B cell (primary cell): ENCODE measurements at regions not wholly inside any gene's neighbourhood (a gene's known extent, or its start where the extent isn't known, plus 50 kb on each side); places are given as distances from the start of the nearest gene placed in this dataset.

Source experiments
- ATAC-seq: fragments of 200-7000 bp; cut with Tn5 transposase; one replicate; pipeline ENCODE4 v1.10.0; 2021; ENCODE audit warnings: low read depth, mild to moderate bottlenecking, moderate number of reproducible peaks, moderate library complexity
- CTCF ChIA-PET: fragments of 350-600 bp; sonication (Branson Sonifier 250); formaldehyde crosslinking; loops from one replicate; lab custom pipeline; 2021; ENCODE audit warnings: antibody characterized with exemption, inconsistent platforms; lab: Charles Lee
- POLR2A ChIA-PET: fragments of 350-600 bp; sonication (Branson Sonifier 250); formaldehyde crosslinking; loops from one replicate; lab custom pipeline; 2021; ENCODE audit warnings: antibody characterized with exemption; lab: Charles Lee
- DNase-seq: peaks from one replicate; pipeline ENCODE4 v3.0.0; 2013
- H2AFZ ChIP-seq: 2 replicates; pipeline ENCODE4 v1.6.1; 2012; ENCODE audit warnings: mild to moderate bottlenecking, low read depth, low read length; ENCODE audit not compliant: insufficient read depth, poor library complexity, severe bottlenecking
- H3K27ac ChIP-seq, 2 donors: 1 replicate in 1 of 2; 2 replicates in 1 of 2; pipeline ENCODE4 v1.5.1; 2012 to 2013; ENCODE audit warnings: low read length in 2 of 2, mild to moderate bottlenecking in 2 of 2, moderate library complexity in 1 of 2
- H3K27me3 ChIP-seq, 4 experiments: fragments of 200-600 bp in 1 of 4; sonication (generic) in 1 of 4; replicated peaks in 1 of 4; 1 replicate in 2 of 4; 2 replicates in 2 of 4; pipeline versions ENCODE4 v1.6.1 to v1.7.0; 2013 to 2016; ENCODE audit warnings: low read length in 3 of 4, mild to moderate bottlenecking in 2 of 4, mixed read lengths in 1 of 4, moderate library complexity in 1 of 4; ENCODE audit not compliant: insufficient read depth in 4 of 4, control insufficient read depth in 3 of 4; ENCODE audit errors: control extremely low read depth in 1 of 4
- H3K36me3 ChIP-seq, 2 experiments: replicated peaks in 1 of 2; 1 replicate in 1 of 2; 2 replicates in 1 of 2; pipeline versions ENCODE4 v1.6.1 to v1.7.1; 2013; ENCODE audit warnings: low read length in 1 of 2; ENCODE audit not compliant: insufficient read depth in 2 of 2, control insufficient read depth in 1 of 2; ENCODE audit errors: control extremely low read depth in 1 of 2, extremely low read depth in 1 of 2
- H3K4me1 ChIP-seq, 2 donors: fragments of 200-600 bp in 1 of 2; sonication (generic) in 1 of 2; 1 replicate in 1 of 2; 2 replicates in 1 of 2; pipeline versions ENCODE4 v1.5.1 to v1.6.1; 2013 to 2017; ENCODE audit warnings: low read length in 2 of 2; ENCODE audit not compliant: control insufficient read depth in 2 of 2, insufficient read depth in 2 of 2
- H3K4me2 ChIP-seq: replicated peaks from 2 replicates; pipeline ENCODE3; 2012; ENCODE audit warnings: mild to moderate bottlenecking, low read depth, low read length; ENCODE audit not compliant: poor library complexity, severe bottlenecking
- H3K4me3 ChIP-seq, 5 experiments: fragments of 200-600 bp in 1 of 5; sonication (generic) in 1 of 5; 1 replicate in 3 of 5; 2 replicates in 2 of 5; pipeline versions ENCODE4 v1.5.1 to v1.7.0; 2011 to 2016; ENCODE audit warnings: low read length in 4 of 5, mild to moderate bottlenecking in 4 of 5, low read depth in 2 of 5, control low read depth in 1 of 5, moderate library complexity in 1 of 5; ENCODE audit not compliant: insufficient read depth in 1 of 5; ENCODE audit errors: control extremely low read depth in 1 of 5, extremely low read depth in 1 of 5
- H3K79me2 ChIP-seq: fragments of 200-600 bp; sonication (generic); one replicate; pipeline ENCODE4 v1.6.0; 2016; ENCODE audit warnings: low read length; ENCODE audit not compliant: control insufficient read depth, insufficient read depth
- H3K9ac ChIP-seq: fragments of 200-600 bp; sonication (generic); 2 replicates; pipeline ENCODE4 v1.6.1; 2017; ENCODE audit warnings: mild to moderate bottlenecking, low read length, moderate library complexity
- H3K9me3 ChIP-seq, 3 donors: one replicate each; pipeline versions ENCODE4 v1.6.1 to v1.7.1; 2013; ENCODE audit warnings: low read length in 2 of 3; ENCODE audit not compliant: control insufficient read depth in 2 of 3, insufficient read depth in 1 of 3; ENCODE audit errors: control extremely low read depth in 1 of 3
- H4K20me1 ChIP-seq: 2 replicates; pipeline ENCODE4 v1.6.0; 2012; ENCODE audit warnings: mild to moderate bottlenecking, low read length; ENCODE audit not compliant: insufficient read depth, control insufficient read depth, poor library complexity, severe bottlenecking
- H3K27ac Mint-ChIP-seq: one replicate; pipeline ENCODE4 v1.8.0; 2021; ENCODE audit warnings: mixed read lengths
- H3K27me3 Mint-ChIP-seq: one replicate; pipeline ENCODE4 v1.8.0; 2021; ENCODE audit warnings: mixed read lengths
- H3K4me1 Mint-ChIP-seq: one replicate; pipeline ENCODE4 v1.8.0; 2021; ENCODE audit warnings: mixed read lengths
- H3K4me3 Mint-ChIP-seq: one replicate; pipeline ENCODE4 v1.8.0; 2021; ENCODE audit warnings: mixed read lengths
- H3K9me3 Mint-ChIP-seq: one replicate; pipeline ENCODE4 v1.8.0; 2022; ENCODE audit warnings: mixed read lengths; ENCODE audit not compliant: insufficient read depth
- EZH2 ChIP-seq: IDR thresholded peaks from 2 replicates; pipeline ENCODE4 v1.6.1; 2012; ENCODE audit warnings: borderline replicate concordance, low read depth, mild to moderate bottlenecking, moderate library complexity, low read length; ENCODE audit not compliant: insufficient read depth, poor library complexity, severe bottlenecking
- WGBS: methylation state at CpG from one replicate; pipeline ENCODE4 v1.1.5; 2013; ENCODE audit warnings: missing lambda C conversion rate; ENCODE audit not compliant: insufficient coverage; 5-methylcytosine and 5-hydroxymethylcytosine counted together
- intact Hi-C: fragments of 100-400 bp; cut with micrococcal nuclease; formaldehyde crosslinking; loops from one replicate; pipeline ENCODE4 v1.10.0; 2022
- TF ChIP-seq, protein P1 (sequence below): fragments of 200-600 bp; IDR thresholded peaks from one replicate; pipeline ENCODE4 v1.8.0; 2022; ENCODE audit warnings: antibody characterized with exemption, mild to moderate bottlenecking

DNA sequence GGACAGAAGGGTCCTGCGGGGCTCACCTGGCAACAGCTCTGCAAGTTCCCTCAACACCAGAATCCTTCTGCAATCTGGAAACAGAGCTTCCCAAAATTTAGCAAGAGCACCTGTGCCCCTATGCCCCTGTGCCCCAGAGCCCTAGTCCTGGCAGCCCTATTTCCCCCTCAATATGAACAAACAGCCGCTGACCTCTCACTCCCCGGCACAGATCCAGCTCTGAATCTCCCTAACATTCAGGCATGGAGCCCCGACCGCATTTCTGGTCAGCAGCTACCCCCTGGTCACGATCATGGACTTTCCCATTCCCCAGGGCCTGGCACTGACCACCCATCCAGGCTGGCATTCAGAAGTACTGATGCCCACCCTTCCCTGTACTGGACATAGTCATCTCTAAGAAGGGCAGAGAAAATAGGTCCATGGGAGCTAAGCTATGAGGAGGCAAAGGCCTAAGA is 110.8 kb upstream of the SMURF2 start:
- H3K27me3 Mint-ChIP-seq = peaks cover 2% of the 10 kb centered on the region
- H3K4me2 ChIP-seq = no peak overlapping the region
- H3K27ac ChIP-seq = no peak overlapping the region
- no peak for TF ChIP-seq EZH2
- TF ChIP-seq, protein P1, sequence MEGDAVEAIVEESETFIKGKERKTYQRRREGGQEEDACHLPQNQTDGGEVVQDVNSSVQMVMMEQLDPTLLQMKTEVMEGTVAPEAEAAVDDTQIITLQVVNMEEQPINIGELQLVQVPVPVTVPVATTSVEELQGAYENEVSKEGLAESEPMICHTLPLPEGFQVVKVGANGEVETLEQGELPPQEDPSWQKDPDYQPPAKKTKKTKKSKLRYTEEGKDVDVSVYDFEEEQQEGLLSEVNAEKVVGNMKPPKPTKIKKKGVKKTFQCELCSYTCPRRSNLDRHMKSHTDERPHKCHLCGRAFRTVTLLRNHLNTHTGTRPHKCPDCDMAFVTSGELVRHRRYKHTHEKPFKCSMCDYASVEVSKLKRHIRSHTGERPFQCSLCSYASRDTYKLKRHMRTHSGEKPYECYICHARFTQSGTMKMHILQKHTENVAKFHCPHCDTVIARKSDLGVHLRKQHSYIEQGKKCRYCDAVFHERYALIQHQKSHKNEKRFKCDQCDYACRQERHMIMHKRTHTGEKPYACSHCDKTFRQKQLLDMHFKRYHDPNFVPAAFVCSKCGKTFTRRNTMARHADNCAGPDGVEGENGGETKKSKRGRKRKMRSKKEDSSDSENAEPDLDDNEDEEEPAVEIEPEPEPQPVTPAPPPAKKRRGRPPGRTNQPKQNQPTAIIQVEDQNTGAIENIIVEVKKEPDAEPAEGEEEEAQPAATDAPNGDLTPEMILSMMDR = no peak
- H3K4me3 ChIP-seq = no peak overlapping the region
- ATAC-seq (no peak), DNase-seq (no peak)
- no peak overlapping the region for H3K4me3 Mint-ChIP-seq
- H3K36me3 ChIP-seq = no peaks in the 10 kb centered on the region
- POLR2A ChIA-PET = no interaction called here
- H3K9ac ChIP-seq = no peak overlapping the region
- WGBS = 94% methylated on average over 5 of the region's 6 CpGs
- H3K9me3 ChIP-seq = no peaks in the 10 kb centered on the region
- H3K79me2 ChIP-seq = peaks cover 4% of the 10 kb centered on the region
- no peak overlapping the region for H2AFZ ChIP-seq
- CTCF ChIA-PET = interaction anchor here (0.6 kb wide), 1 partner anchor 298 kb away, joined by 5 read pairs; no protein-coding TSS in a partner anchor
- H3K4me1 Mint-ChIP-seq = peaks cover 17% of the 10 kb centered on the region
- no peaks in the 10 kb centered on the region for H3K9me3 Mint-ChIP-seq
- H3K27ac Mint-ChIP-seq = no peak overlapping the region
- intact Hi-C loops = no loop called here
- H4K20me1 ChIP-seq = peaks cover 12% of the 10 kb centered on the region
- H3K27me3 ChIP-seq = peaks cover 0 to 2% (median under 1%) of the 10 kb centered on the region in 4 experiments
- H3K4me1 ChIP-seq = peaks cover 7 to 22% of the 10 kb centered on the region in 2 donors

DNA sequence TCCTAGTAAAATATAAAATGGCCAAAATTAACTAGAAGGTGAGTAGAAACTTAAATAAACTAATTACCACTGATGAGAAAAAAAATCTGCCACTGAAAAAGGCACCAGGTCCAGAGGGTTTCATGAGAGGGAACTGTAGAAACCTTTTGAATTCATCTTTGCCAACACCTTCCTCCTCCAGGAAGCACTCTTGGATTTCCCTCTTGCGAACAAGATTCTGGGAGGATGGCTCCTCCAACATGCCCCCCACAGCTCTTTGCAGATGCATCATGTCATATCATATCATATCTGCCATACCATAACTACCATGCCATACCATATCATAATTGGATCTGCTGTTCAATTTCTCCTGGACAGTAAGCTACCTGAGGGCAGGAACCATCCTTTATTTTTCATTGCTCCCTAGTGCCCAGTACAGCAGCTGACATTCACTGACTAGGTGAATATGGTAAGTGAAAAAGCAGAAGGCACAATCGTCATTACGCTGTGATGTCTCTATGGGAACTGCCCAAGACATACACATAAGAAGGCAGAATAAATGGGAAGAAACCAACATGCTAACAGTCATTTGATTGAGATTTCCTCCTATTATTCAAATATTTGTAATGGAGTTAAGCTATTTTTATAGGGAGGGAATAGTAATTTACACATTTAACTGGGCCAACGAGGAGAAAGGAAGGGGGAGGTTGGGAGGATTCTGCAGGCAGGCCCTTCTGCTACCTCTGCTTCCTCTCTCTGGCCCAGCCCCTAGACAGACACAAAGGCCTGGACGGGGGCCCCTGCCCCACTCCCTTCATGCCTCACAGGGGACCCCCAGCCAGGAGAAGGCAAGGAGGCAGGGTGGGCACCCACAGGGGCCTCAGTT is 110.1 kb upstream of the SMURF2 start:
- no peaks in the 10 kb centered on the region for H3K9me3 Mint-ChIP-seq
- no peaks in the 10 kb centered on the region for H3K27me3 ChIP-seq
- TF ChIP-seq EZH2 = no peak
- TF ChIP-seq, protein P1 = no peak
- H3K4me2 ChIP-seq = no peak overlapping the region
- H3K4me1 Mint-ChIP-seq = peaks cover 11% of the 10 kb centered on the region
- WGBS = 81% methylated on average over 2 of the region's 5 CpGs
- ChIA-PET POLR2A (no interaction called here), CTCF (no interaction called here)
- ATAC-seq (no peak), DNase-seq (no peak)
- peaks cover 2 to 16% of the 10 kb centered on the region in 2 donors for H3K4me1 ChIP-seq
- H3K36me3 ChIP-seq = no peaks in the 10 kb centered on the region
- intact Hi-C loops = no loop called here
- H3K9me3 ChIP-seq = no peaks in the 10 kb centered on the region
- no peak overlapping the region for H3K27ac ChIP-seq
- H3K27ac Mint-ChIP-seq = peak overlapping the region; percentile 38
- H3K79me2 ChIP-seq = peaks cover 4% of the 10 kb centered on the region
- H3K4me3 Mint-ChIP-seq = no peak overlapping the region
- peaks cover 11% of the 10 kb centered on the region for H4K20me1 ChIP-seq
- no peak overlapping the region for H3K9ac ChIP-seq
- H2AFZ ChIP-seq = no peak overlapping the region
- no peak overlapping the region for H3K4me3 ChIP-seq
- no peaks in the 10 kb centered on the region for H3K27me3 Mint-ChIP-seq
